HG02884 (cell line): ENCODE measurements at regions not wholly inside any gene's neighbourhood (a gene's known extent, or its start where the extent isn't known, plus 50 kb on each side); places are given as distances from the start of the nearest gene placed in this dataset.

Source experiments
- ATAC-seq: cut with Tn5 transposase; IDR thresholded peaks from one replicate; pipeline ENCODE4 v1.9.1; 2021; ENCODE audit warnings: mild to moderate bottlenecking, moderate library complexity; ENCODE audit not compliant: unreplicated experiment

GRCh38 chr6:137775227-137775626 lies 91.8 kb upstream of the TNFAIP3 start:
- no peak for ATAC-seq

GRCh38 chr6:137775720-137776119 lies 91.3 kb upstream of the TNFAIP3 start:
- no peak for ATAC-seq

GRCh38 chr6:137776256-137776655 lies 90.8 kb upstream of the TNFAIP3 start:
- no peak for ATAC-seq

- no peak for ATAC-seq
These were observed 90.0 kb upstream of the TNFAIP3 start for GRCh38 chr6:137776786-137777686.

- ATAC-seq = no peak
These were observed 89.4 kb upstream of the TNFAIP3 start for GRCh38 chr6:137777687-137778075.

- no peak for ATAC-seq
These were observed 87.1 kb upstream of the TNFAIP3 start for GRCh38 chr6:137779982-137780381.

- ATAC-seq = no peak
These were observed 86.5 kb upstream of the TNFAIP3 start for GRCh38 chr6:137780447-137781034.

- no peak for ATAC-seq
These were observed 85.4 kb upstream of the TNFAIP3 start for GRCh38 chr6:137781639-137782038.

- no peak for ATAC-seq
These were observed 84.7 kb upstream of the TNFAIP3 start for GRCh38 chr6:137782166-137783039.

GRCh38 chr6:137783710-137784109 lies 83.3 kb upstream of the TNFAIP3 start:
- ATAC-seq = no peak

- ATAC-seq = no peak
These were observed 82.5 kb upstream of the TNFAIP3 start for GRCh38 chr6:137784583-137784982.

- ATAC-seq = no peak
These were observed 80.0 kb upstream of the TNFAIP3 start for GRCh38 chr6:137787016-137787415.

- ATAC-seq = no peak
These were observed 78.8 kb upstream of the TNFAIP3 start for GRCh38 chr6:137788248-137788647.

GRCh38 chr6:137791281-137792159 lies 75.5 kb upstream of the TNFAIP3 start:
- no peak for ATAC-seq

GRCh38 chr6:137792160-137793033 lies 74.7 kb upstream of the TNFAIP3 start:
- no peak for ATAC-seq

- ATAC-seq = no peak
These were observed 73.1 kb upstream of the TNFAIP3 start for GRCh38 chr6:137793805-137794515.

- no peak for ATAC-seq
These were observed 72.4 kb upstream of the TNFAIP3 start for GRCh38 chr6:137794516-137795201.

GRCh38 chr6:137795501-137795900 lies 71.6 kb upstream of the TNFAIP3 start:
- no peak for ATAC-seq
